HFF-Myc (cell line): ENCODE measurements at regions not wholly inside any gene's neighbourhood (a gene's known extent, or its start where the extent isn't known, plus 50 kb on each side); places are given as distances from the start of the nearest gene placed in this dataset.

ENCODE experiments used
- DNase-seq: peaks from one replicate; pipeline ENCODE4 v3.0.0-alpha.2; 2011; ENCODE audit warnings: low read depth; ENCODE audit errors: extremely low read depth
- H3K4me3 ChIP-seq: replicated peaks from 2 replicates; pipeline ENCODE4 v1.5.1; 2011; ENCODE audit warnings: low read depth, mild to moderate bottlenecking, control low read depth, low read length
- CTCF ChIP-seq: IDR thresholded peaks from 2 replicates; pipeline ENCODE4 v1.5.1; 2012; ENCODE audit warnings: mild to moderate bottlenecking, low read depth, low read length, control low read depth; ENCODE audit errors: missing control alignments

GRCh38 chr1:188871164-188871563, 1606.5 kb downstream of the BRINP3 start:
- no peak overlapping the region for H3K4me3 ChIP-seq
- DNase-seq = no peak
- no peak for TF ChIP-seq CTCF

GRCh38 chr1:188872376-188872775, 1605.3 kb downstream of the BRINP3 start:
- DNase-seq = no peak
- no peak overlapping the region for H3K4me3 ChIP-seq
- TF ChIP-seq CTCF = no peak

GRCh38 chr1:188877668-188878067, 1600.0 kb downstream of the BRINP3 start:
- TF ChIP-seq CTCF = no peak
- DNase-seq = no peak
- H3K4me3 ChIP-seq = no peak overlapping the region

GRCh38 chr1:188888386-188888785, 1589.3 kb downstream of the BRINP3 start:
- no peak overlapping the region for H3K4me3 ChIP-seq
- no peak for DNase-seq
- no peak for TF ChIP-seq CTCF

GRCh38 chr1:188889166-188889565, 1588.5 kb downstream of the BRINP3 start:
- TF ChIP-seq CTCF = no peak
- H3K4me3 ChIP-seq = no peak overlapping the region
- no peak for DNase-seq

GRCh38 chr1:188891958-188892357, 1585.7 kb downstream of the BRINP3 start:
- TF ChIP-seq CTCF = no peak

GRCh38 chr1:188895611-188896010, 1582.1 kb downstream of the BRINP3 start:
- H3K4me3 ChIP-seq = no peak overlapping the region
- DNase-seq = no peak
- no peak for TF ChIP-seq CTCF

More at GRCh38 chr1:188891958-188892357, 1585.7 kb downstream of the BRINP3 start:
- no peak overlapping the region for H3K4me3 ChIP-seq
- no peak for DNase-seq
